ENCODE measurements at regions not wholly inside any gene's neighbourhood (a gene's known extent, or its start where the extent isn't known, plus 50 kb on each side); places are given as distances from the start of the nearest gene placed in this dataset.
A peak's percentile ranks its signal among the peaks of the same experiment; 100 is the strongest.
"Not testable (repeated sequence)": the region's sequence is repeated elsewhere in the genome, so short reads cannot be mapped to it uniquely, and the experiment has no call there.

GRCh38 chr6:168851460-168852375 is 401.9 kb downstream of the THBS2 start:
- ATAC-seq (replicated peaks in 6 of 8), result peak in 2 of 8 experiments; percentile 51 to 55
- WGBS, 10 experiments, result 0 to 100% (median 83%) methylated on average over 1 to 10 of the region's 11 CpGs; no CpG with 5 or more reads in 1 of the 10 experiments
- Histone ChIP-seq H3K4me1 (replicated peaks in 1 of 2) (no peaks in the 10 kb centered on the region), H3K4me3 (no peak overlapping the region), H3K27ac (no peak overlapping the region)
- in situ Hi-C loops (cut with MboI; ENCODE audit: low pct_unique_long_range_greater_than_20kb in 2 of 9, low sequenced_read_pairs in 9 of 9, unreplicated experiment in 9 of 9), result no loop called here

- H3K4me3 ChIP-seq; in situ Hi-C loops (cut with MboI; ENCODE audit: low pct_unique_long_range_greater_than_20kb in 2 of 9, low sequenced_read_pairs in 9 of 9, unreplicated experiment in 9 of 9); H3K27ac ChIP-seq; ATAC-seq (replicated peaks in 6 of 8): not testable (repeated sequence)
- peaks cover 9 to 11% of the 10 kb centered on the region in 2 donors for H3K4me1 ChIP-seq (replicated peaks in 1 of 2)
- 90% methylated on average over 2 of the region's 26 CpGs; no CpG with 5 or more reads in 9 of the 10 experiments for WGBS, 10 experiments
These were observed 403.5 kb downstream of the THBS2 start for GRCh38 chr6:168850027-168850736.

DNA sequence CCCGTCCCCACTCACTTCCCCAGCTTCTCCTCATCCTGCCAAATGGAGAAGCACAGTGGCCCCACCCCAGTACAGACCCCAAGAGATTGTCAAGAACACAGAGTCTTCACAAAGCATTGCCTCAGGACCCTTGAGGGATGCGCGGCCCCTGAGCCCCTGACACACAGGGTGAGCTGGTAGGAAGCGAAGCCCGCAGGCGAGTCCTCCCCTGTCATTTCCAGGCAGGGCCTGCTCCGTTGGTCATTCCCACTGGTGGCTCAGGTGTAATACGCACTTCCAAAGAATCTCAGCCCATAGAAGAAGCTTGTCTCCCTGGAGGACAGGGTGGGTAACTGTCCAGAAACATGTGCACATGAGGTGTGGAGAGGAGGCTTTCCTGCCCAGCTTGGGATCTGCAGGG is 404.2 kb downstream of the THBS2 start:
- WGBS, 10 experiments, result 0 to 100% (median 90%) methylated on average over 1 to 5 of the region's 8 CpGs; no CpG with 5 or more reads in 3 of the 10 experiments
- ATAC-seq (replicated peaks in 6 of 8), result no peak
- H3K4me3 ChIP-seq, result no peak overlapping the region
- H3K4me1 ChIP-seq (replicated peaks in 1 of 2), result peaks cover 14 to 17% of the 10 kb centered on the region in 2 donors
- no peak overlapping the region for H3K27ac ChIP-seq
- in situ Hi-C loops (cut with MboI; ENCODE audit: low pct_unique_long_range_greater_than_20kb in 2 of 9, low sequenced_read_pairs in 9 of 9, unreplicated experiment in 9 of 9), result no loop called here

GRCh38 chr6:168848797-168849196 is 404.8 kb downstream of the THBS2 start:
- Histone ChIP-seq H3K4me1 (replicated peaks in 1 of 2) (peaks cover 14 to 17% of the 10 kb centered on the region in 2 donors), H3K27ac (no peak overlapping the region), H3K4me3 (no peak overlapping the region)
- ATAC-seq (replicated peaks in 6 of 8), result peak in 1 of 8 experiments; percentile 39
- WGBS, 10 experiments, result 40 to 100% (median 68%) methylated on average over 1 to 4 of the region's 6 CpGs; no CpG with 5 or more reads in 4 of the 10 experiments
- in situ Hi-C loops (cut with MboI; ENCODE audit: low pct_unique_long_range_greater_than_20kb in 2 of 9, low sequenced_read_pairs in 9 of 9, unreplicated experiment in 9 of 9), result no loop called here

DNA sequence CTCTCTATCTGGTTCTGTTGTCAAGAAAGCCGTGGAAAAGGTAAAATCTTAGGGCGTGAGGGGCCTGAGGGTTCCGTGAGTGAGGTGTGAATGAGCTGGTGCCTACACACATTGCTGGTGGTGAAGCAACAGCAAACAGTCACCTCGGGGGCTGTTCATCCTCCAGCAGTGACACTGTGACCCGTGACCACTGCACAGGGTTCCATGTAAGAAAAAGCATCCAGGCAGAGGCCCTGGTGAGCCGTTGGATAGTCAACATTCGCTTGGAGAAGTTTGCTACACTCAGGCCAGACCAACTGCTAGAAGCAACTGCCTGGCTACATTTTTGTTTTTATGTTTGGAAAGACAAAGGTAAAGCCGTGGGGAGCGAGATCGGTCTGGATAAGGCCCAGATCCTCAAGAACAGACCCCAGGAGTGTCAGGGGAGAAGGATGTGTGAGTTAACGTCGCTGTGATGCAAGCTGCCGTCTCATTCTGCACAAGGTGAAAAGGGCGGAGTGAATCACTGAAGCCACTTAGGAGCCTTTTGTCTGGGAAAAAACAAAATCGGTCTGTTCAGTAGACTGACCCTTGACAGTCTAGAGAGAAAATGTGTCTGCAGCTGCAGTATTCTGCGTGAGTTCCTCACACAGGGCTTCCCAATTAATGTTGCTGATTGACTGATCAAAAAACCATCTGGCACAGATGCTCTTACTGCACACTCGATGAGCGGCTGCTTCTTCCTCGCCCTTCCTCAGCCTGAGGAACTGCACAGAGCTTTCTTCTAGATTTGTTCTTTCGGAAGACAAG is 404.0 kb downstream of the SMOC2 start:
- in situ Hi-C loops (cut with MboI; ENCODE audit: low pct_unique_long_range_greater_than_20kb in 2 of 9, low sequenced_read_pairs in 9 of 9, unreplicated experiment in 9 of 9), result no loop called here
- Histone ChIP-seq H3K4me1 (replicated peaks in 1 of 2) (peaks cover 14 to 17% of the 10 kb centered on the region in 2 donors), H3K4me3 (no peak overlapping the region), H3K27ac (peak overlapping the region; percentile 7 to 54)
- WGBS, 10 experiments, result 13 to 100% (median 56%) methylated on average over 1 to 17 of the region's 20 CpGs
- peak in 5 of 8 experiments; percentile 70 to 89 (median 87) for ATAC-seq (replicated peaks in 6 of 8)

GRCh38 chr6:168842632-168843212 is 401.7 kb downstream of the SMOC2 start:
- peaks cover 29 to 31% of the 10 kb centered on the region in 2 donors for H3K4me1 ChIP-seq (replicated peaks in 1 of 2)
- 0 to 100% (median 45%) methylated on average over 1 to 3 of the region's 31 CpGs; no CpG with 5 or more reads in 6 of the 10 experiments for WGBS, 10 experiments
- H3K27ac ChIP-seq; H3K4me3 ChIP-seq; in situ Hi-C loops (cut with MboI; ENCODE audit: low pct_unique_long_range_greater_than_20kb in 2 of 9, low sequenced_read_pairs in 9 of 9, unreplicated experiment in 9 of 9); ATAC-seq (replicated peaks in 6 of 8): not testable (repeated sequence)

GRCh38 chr6:168841609-168842278 is 400.8 kb downstream of the SMOC2 start:
- no peak for ATAC-seq (replicated peaks in 6 of 8)
- 57 to 100% (median 60%) methylated on average over 1 to 3 of the region's 15 CpGs; no CpG with 5 or more reads in 6 of the 10 experiments for WGBS, 10 experiments
- Histone ChIP-seq H3K4me3 (no peak overlapping the region), H3K4me1 (replicated peaks in 1 of 2) (peaks cover 38 to 40% of the 10 kb centered on the region in 2 donors), H3K27ac (no peak overlapping the region)
- in situ Hi-C loops (cut with MboI; ENCODE audit: low pct_unique_long_range_greater_than_20kb in 2 of 9, low sequenced_read_pairs in 9 of 9, unreplicated experiment in 9 of 9), result no loop called here

DNA sequence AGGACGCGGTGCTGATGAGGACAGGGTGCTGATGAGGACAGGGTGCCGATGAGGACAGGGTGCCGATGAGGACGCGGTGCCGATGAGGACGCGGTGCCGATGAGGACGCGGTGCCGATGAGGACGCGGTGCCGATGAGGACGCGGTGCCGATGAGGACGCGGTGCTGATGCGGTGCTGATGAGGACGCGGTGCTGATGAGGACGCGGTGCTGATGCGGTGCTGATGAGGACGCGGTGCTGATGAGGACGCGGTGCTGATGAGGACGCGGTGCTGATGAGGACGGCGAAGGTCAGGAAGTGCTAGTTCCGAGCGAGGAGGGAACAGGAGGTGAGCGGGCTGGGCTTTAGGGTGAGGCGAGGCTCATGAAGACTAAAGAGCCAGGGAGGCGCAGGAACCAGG is 399.9 kb downstream of the SMOC2 start:
- in situ Hi-C loops (cut with MboI; ENCODE audit: low pct_unique_long_range_greater_than_20kb in 2 of 9, low sequenced_read_pairs in 9 of 9, unreplicated experiment in 9 of 9); H3K4me3 ChIP-seq; ATAC-seq (replicated peaks in 6 of 8); H3K27ac ChIP-seq: not testable (repeated sequence)
- WGBS, 10 experiments, result 66 to 84% (median 71%) methylated on average over 2 to 34 of the region's 40 CpGs; no CpG with 5 or more reads in 5 of the 10 experiments
- H3K4me1 ChIP-seq (replicated peaks in 1 of 2), result peaks cover 37 to 40% of the 10 kb centered on the region in 2 donors

DNA sequence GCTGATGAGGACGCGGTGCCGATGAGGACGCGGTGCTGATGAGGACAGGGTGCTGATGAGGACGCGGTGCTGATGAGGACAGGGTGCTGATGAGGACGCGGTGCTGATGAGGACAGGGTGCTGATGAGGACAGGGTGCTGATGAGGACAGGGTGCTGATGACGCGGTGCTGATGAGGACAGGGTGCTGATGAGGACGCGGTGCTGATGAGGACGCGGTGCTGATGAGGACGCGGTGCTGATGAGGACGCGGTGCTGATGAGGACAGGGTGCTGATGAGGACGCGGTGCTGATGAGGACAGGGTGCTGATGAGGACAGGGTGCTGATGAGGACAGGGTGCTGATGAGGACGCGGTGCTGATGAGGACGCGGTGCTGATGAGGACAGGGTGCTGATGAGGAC is 399.3 kb downstream of the SMOC2 start:
- in situ Hi-C loops (cut with MboI; ENCODE audit: low pct_unique_long_range_greater_than_20kb in 2 of 9, low sequenced_read_pairs in 9 of 9, unreplicated experiment in 9 of 9); H3K27ac ChIP-seq; H3K4me3 ChIP-seq; ATAC-seq (replicated peaks in 6 of 8): not testable (repeated sequence)
- H3K4me1 ChIP-seq (replicated peaks in 1 of 2), result peaks cover 30 to 34% of the 10 kb centered on the region in 2 donors
- 60 to 100% methylated on average over 3 to 6 of the region's 25 CpGs; no CpG with 5 or more reads in 8 of the 10 experiments for WGBS, 10 experiments

GRCh38 chr6:168838037-168838399 is 397.0 kb downstream of the SMOC2 start:
- WGBS, 10 experiments, result 0 to 95% (median 62%) methylated on average over 1 to 15 of the region's 15 CpGs; no CpG with 5 or more reads in 1 of the 10 experiments
- Histone ChIP-seq H3K27ac (peak overlapping the region; percentile 51 to 65), H3K4me1 (replicated peaks in 1 of 2) (peaks cover 23 to 27% of the 10 kb centered on the region in 2 donors), H3K4me3 (no peak overlapping the region)
- in situ Hi-C loops (cut with MboI; ENCODE audit: low pct_unique_long_range_greater_than_20kb in 2 of 9, low sequenced_read_pairs in 9 of 9, unreplicated experiment in 9 of 9), result no loop called here
- ATAC-seq (replicated peaks in 6 of 8), result peak in 5 of 8 experiments; percentile 18 to 58 (median 35)

DNA sequence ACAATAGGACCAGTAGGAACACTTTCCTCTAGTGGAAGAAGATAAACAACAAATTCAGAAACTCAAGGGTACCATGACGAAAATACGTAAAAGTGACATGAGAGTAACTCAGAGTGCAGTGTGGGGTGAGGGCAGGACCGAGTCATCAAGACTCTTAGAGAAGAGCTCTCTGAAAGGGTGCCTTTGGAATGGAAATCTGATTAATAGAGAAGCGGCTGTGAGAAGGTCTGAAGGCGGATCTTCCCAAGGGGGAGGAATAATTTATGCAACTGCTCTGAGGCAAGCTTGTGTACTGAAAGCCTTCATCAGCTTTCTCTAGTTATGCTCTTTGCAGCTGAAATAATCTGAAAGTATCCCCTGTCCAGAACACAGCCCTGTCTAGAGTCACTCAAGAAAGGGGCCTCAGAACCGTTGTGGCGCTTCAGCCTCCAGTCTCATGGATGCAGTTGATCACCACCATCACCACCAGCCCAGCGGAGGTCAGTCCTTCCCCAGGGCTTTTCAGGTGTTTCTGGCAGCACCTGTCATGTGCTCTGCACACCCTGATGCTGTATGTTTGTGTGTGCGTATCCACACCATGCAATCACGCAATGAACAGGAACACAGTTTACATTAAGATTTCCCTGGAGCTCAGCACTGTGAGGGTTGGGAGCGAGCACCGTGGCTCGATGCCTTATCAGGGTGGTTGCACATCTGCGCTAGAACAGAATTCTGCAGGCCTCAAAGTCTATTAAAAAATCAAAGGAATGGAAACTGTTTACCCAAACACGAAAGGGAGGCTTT is 396.5 kb downstream of the SMOC2 start:
- H3K27ac ChIP-seq, result peak overlapping the region; percentile 51 to 65
- WGBS, 10 experiments, result 0 to 71% (median 38%) methylated on average over 1 to 11 of the region's 15 CpGs
- in situ Hi-C loops (cut with MboI; ENCODE audit: low pct_unique_long_range_greater_than_20kb in 2 of 9, low sequenced_read_pairs in 9 of 9, unreplicated experiment in 9 of 9), result no loop called here
- H3K4me1 ChIP-seq (replicated peaks in 1 of 2), result peaks cover 23 to 27% of the 10 kb centered on the region in 2 donors
- peak in 7 of 8 experiments; percentile 56 to 89 (median 80) for ATAC-seq (replicated peaks in 6 of 8)
- no peak overlapping the region for H3K4me3 ChIP-seq

All from motor neuron (in vitro differentiated cells).